NK-92 treated with Interleukin-12 subunit alpha and Interleukin-12 subunit beta, amount 100 ng/mL, for 24 hours (cell line): ENCODE measurements at regions not wholly inside any gene's neighbourhood (a gene's known extent, or its start where the extent isn't known, plus 50 kb on each side); places are given as distances from the start of the nearest gene placed in this dataset.

Source experiments
- DNase-seq: peaks from one replicate; lab custom pipeline; 2025; lab: John Stamatoyannopoulos, UW

- no peak for DNase-seq
Measured at GRCh38 chr13:111862836-111863815, 203.8 kb upstream of the SOX1 start.

- DNase-seq: no peak
Measured at GRCh38 chr13:111864566-111864965, 202.4 kb upstream of the SOX1 start.

GRCh38 chr13:111865046-111865445 lies 201.9 kb upstream of the SOX1 start:
- no peak for DNase-seq

- no peak for DNase-seq
Measured at GRCh38 chr13:111865826-111866225, 201.1 kb upstream of the SOX1 start.

GRCh38 chr13:111866731-111867245 lies 200.2 kb upstream of the SOX1 start:
- DNase-seq: no peak

- no peak for DNase-seq
Measured at GRCh38 chr13:111867657-111868056, 199.3 kb upstream of the SOX1 start.

- DNase-seq: no peak
Measured at GRCh38 chr13:111868716-111869115, 198.2 kb upstream of the SOX1 start.

GRCh38 chr13:111872475-111873150 lies 194.3 kb upstream of the SOX1 start:
- DNase-seq: no peak

- no peak for DNase-seq
Measured at GRCh38 chr13:111873676-111874178, 193.2 kb upstream of the SOX1 start.

- no peak for DNase-seq
Measured at GRCh38 chr13:111874981-111875380, 192.0 kb upstream of the SOX1 start.

- no peak for DNase-seq
Measured at GRCh38 chr13:111875915-111876314, 191.0 kb upstream of the SOX1 start.

- no peak for DNase-seq
Measured at GRCh38 chr13:111876506-111876905, 190.4 kb upstream of the SOX1 start.

- no peak for DNase-seq
Measured at GRCh38 chr13:111877906-111878305, 189.0 kb upstream of the SOX1 start.

- no peak for DNase-seq
Measured at GRCh38 chr13:111879719-111880118, 187.2 kb upstream of the SOX1 start.

- DNase-seq: no peak
Measured at GRCh38 chr13:111880185-111880584, 186.8 kb upstream of the SOX1 start.

GRCh38 chr13:111881700-111882099 lies 185.2 kb upstream of the SOX1 start:
- no peak for DNase-seq

GRCh38 chr13:111882351-111882750 lies 184.6 kb upstream of the SOX1 start:
- no peak for DNase-seq

- DNase-seq: no peak
Measured at GRCh38 chr13:111883571-111884343, 183.2 kb upstream of the SOX1 start.

- no peak for DNase-seq
Measured at GRCh38 chr13:111886217-111886945, 180.6 kb upstream of the SOX1 start.

GRCh38 chr13:111893071-111893606 lies 173.8 kb upstream of the SOX1 start:
- no peak for DNase-seq
